PFSK-1 (cell line): ENCODE measurements at regions not wholly inside any gene's neighbourhood (a gene's known extent, or its start where the extent isn't known, plus 50 kb on each side); places are given as distances from the start of the nearest gene placed in this dataset.

Experiments used
- SIN3A ChIP-seq: IDR thresholded peaks from 2 replicates; pipeline ENCODE4 v1.6.1; 2012; ENCODE audit warnings: mild to moderate bottlenecking, low read length, moderate library complexity, borderline replicate concordance; ENCODE audit not compliant: insufficient read depth
- TAF1 ChIP-seq: IDR thresholded peaks from 2 replicates; pipeline ENCODE4 v1.6.1; 2012; ENCODE audit warnings: low read length, control low read depth, borderline replicate concordance; ENCODE audit not compliant: insufficient read depth

GRCh38 chr7:52689912-52690311 lies 345.5 kb upstream of the POM121L12 start:
- TF ChIP-seq TAF1 (no peak), SIN3A (no peak)
